Limb (tissue), 2 donors: ENCODE measurements at regions not wholly inside any gene's neighbourhood (a gene's known extent, or its start where the extent isn't known, plus 50 kb on each side); places are given as distances from the start of the nearest gene placed in this dataset.
A peak's percentile ranks its signal among the peaks of the same experiment; 100 is the strongest.
"Not testable (repeated sequence)": the region's sequence is repeated elsewhere in the genome, so short reads cannot be mapped to it uniquely, and the experiment has no call there.

Experiments used
- DNase-seq, 2 donors: peaks; one replicate each; pipeline ENCODE4 v3.0.0-alpha.2; 2016; ENCODE audit errors: extremely low spot score in 2 of 2

GRCh38 chr3:182501856-182502255, 291.4 kb upstream of the ATP11B start:
- peak in 1 of 2 donors; percentile 55 for DNase-seq

DNA sequence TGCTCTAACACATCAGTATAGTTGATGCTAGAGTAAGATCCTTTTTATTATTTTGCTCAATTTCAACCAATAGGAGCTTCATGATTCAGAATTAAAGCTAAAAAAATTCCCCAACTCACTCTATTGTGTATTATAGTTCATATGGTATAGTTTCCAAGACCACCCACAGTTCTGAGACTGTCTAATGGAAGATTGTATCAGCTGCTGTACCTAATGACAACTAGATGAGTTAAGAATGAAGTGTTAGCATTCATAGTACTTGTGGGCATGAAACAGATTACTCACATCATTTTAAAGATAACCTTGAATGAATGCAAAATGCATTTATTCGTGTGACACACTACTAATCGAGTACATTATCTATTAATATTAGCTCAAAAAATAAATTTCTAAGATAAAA, 289.9 kb upstream of the ATP11B start:
- no peak for DNase-seq

DNA sequence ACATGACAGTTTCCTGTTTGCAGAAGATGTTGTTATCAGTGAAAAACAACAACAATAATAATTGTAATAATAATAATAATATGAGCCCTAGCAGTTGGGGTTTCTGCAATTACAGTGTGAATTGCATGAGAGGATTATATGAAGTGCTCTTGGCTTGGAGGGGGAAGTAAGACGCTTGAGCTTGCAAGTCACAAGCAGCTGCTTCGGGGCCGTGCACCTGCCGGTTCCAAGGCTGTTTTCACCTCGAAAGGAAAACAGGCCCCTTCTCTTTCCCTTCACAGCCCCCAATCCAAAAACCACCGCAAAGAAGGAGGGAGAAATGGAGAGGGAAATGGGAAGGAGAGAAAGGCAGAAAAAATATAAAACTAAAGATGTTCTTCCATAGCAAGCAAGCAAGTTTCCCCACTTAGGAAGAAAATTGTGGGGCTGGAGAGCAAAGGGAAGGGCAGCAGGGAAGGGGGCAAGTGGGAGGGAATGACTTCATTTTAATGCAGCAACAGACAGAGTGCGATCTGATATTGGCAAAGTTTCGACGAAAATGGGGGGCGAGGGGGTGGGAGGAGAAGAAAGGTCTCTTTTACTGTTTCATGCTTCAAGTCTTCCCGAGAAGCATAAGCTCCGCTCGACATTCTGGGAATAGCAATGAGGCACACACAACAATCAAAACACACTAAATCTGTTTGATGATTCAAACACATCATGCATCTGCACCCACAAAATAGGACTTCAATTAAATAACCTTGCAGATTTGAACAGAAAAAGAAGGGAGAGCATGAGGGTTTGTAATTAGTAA, 284.2 kb upstream of the ATP11B start:
- peak in 1 of 2 donors; percentile 63 for DNase-seq

- no peak for DNase-seq
Observed at GRCh38 chr3:182509844-182510460, 283.4 kb upstream of the ATP11B start.

GRCh38 chr3:182514236-182514964, 278.9 kb upstream of the ATP11B start:
- DNase-seq = no peak

- no peak for DNase-seq
Observed at GRCh38 chr3:182516597-182517336, 276.5 kb upstream of the ATP11B start.

DNA sequence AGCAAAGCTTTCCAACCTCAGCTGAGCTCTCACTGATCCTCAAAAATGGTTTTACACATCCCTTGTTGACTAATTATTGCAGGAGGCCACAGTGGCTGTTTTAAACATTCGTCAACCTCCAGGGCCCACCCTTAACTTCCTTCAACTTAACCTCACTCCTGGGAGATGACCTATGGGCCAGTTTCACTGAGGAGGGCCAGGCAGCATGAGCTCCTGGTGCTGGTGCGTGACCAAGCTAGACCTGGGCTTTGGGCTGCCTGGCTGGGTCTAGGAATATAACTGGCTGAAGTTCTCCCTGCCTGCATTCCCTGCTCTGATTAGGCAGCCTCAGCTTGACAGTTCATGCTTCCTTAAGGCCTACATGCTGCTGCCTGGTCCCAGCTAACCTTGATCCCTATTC, 273.7 kb upstream of the ATP11B start:
- no peak for DNase-seq

DNA sequence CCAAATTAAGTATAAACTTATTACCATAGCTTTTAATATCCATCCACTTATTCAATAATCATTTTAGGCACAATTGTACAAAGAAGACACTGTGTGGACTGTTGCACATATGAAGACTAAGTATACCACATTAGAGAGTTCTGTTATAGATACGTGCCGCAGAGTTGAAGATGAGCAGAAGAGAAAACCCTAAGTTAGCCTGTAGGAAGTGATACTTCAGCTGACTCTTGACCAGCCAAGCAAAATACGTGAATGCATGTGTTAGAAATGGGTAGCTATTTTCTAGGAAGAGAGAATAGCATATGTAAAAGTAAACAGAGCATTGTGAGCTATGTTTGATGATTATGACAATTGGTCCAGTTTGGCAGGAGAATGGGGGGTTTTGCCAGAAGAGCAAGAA, 272.0 kb upstream of the ATP11B start:
- DNase-seq = no peak

DNA sequence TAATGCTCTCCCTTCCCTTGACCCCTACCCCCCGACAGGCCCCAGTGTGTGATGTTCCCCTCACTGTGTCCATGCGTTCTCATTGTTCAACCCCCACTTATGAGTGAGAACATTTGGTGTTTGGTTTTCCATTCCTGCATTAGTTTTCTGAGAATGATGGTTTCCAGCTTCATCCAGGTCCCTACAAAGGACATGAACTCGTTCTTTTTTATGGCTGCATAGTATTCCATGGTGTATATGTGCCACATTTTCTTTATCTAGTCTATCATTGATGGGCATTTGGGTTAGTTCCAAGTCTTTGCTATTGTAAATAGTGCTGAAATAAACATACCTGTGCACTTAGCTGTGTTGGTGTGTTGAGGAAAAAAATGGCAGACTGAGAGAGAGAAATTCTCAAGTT, 269.9 kb upstream of the ATP11B start:
- not testable (repeated sequence) for DNase-seq

- DNase-seq = no peak
Observed at GRCh38 chr3:182523836-182524235, 269.5 kb upstream of the ATP11B start.

DNA sequence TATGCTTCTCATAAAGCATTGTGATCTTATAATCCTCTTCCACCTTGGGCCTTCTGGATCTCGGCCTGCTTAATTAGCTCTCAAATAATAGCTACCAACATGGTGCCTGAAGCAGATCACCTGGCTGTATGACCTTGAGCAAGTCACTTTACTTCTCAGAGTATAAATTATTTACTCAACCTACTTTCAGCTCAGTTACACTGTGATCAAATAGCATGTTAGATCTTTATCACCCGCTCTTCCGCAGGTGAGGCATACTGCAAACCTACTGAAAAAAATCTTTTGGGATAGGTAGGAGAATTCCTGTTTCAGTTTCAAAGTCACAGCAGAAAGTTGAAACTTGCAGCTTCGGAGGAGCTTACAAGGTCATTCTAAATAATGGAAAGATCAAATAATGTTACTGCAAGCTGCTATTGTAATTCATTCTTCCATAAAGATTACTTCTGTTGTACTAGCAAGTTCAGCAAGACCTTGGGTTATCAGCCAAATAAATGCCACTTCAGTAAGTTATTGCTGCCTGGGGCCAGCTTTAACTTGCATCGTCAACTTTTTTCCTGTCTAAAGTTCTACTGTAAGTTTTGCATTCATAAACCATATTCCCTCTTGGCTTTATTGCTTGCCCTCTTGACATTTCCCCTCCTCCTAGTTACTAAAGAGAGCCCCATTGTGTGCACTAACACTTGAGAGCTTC, 268.4 kb upstream of the ATP11B start:
- DNase-seq = peak in 1 of 2 donors; percentile 58

DNA sequence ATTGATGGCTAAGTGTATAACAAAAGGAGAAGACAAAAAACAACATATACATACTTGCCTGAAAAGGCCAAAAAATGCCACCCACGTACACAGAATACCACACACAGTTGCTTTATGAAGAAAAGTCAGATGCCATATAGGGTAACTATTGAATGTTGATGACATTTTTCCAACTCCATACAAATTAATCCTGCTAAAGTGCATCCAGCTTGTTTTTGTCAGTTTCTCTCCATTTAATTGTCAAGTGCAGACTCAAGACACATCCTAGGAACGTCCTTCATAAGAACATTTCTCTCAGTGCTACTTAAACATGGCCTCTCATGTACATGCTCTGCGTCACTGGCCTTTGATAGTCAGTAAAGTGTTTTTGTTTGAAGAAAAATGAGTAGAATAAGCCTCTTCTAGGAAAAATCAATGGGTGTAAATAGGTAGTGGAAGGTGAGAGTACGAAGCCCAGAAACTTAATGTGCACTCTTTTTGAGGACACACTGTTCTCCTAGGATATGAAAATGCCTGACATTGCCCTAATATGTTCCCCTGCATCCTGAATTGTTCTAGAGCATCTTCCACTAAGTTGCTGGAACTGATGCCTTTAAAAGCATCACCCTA, 267.4 kb upstream of the ATP11B start:
- DNase-seq = no peak

DNA sequence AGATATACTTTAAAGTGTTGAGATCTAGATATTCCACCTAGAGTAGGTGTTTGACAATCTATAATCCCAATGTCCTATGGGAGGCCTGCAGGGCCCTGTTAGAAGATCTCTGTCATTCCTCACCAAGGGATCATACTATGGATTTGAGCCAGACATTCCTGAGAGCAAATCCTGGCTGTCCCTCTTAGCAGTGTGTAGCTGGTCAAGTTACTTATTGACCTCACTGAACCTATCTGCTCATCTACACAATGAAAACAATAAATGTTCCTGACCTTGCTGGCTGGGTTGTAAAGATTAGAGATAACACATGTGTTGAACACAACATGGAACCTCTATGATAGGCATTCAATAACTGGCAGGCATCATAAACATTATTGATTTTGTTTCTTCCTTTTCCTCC, 265.6 kb upstream of the ATP11B start:
- no peak for DNase-seq

GRCh38 chr3:182530316-182530715, 263.0 kb upstream of the ATP11B start:
- no peak for DNase-seq

DNA sequence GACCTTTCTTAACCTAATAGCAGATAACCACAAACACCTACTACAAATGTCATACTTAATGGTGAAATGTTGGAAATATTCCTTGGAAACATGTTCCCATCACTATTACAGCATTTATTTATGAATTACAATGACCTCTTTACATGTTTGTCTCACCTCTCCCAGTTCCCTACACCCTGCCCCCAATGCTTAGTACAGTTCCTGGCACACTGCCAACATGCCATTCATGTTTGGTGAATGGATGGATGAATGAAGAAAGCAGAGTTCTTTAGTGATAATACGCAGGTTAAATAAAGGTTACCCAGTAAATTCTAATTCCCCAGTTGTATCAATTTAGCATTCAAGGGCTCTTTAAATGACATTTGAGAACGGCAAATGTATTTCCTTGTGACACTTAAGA, 259.9 kb upstream of the ATP11B start:
- no peak for DNase-seq

- no peak for DNase-seq
Observed at GRCh38 chr3:182544542-182544941, 248.8 kb upstream of the ATP11B start.

- DNase-seq = no peak
Observed at GRCh38 chr3:182562274-182562673, 231.0 kb upstream of the ATP11B start.

GRCh38 chr3:182565916-182566796, 227.1 kb upstream of the ATP11B start:
- DNase-seq = no peak

DNA sequence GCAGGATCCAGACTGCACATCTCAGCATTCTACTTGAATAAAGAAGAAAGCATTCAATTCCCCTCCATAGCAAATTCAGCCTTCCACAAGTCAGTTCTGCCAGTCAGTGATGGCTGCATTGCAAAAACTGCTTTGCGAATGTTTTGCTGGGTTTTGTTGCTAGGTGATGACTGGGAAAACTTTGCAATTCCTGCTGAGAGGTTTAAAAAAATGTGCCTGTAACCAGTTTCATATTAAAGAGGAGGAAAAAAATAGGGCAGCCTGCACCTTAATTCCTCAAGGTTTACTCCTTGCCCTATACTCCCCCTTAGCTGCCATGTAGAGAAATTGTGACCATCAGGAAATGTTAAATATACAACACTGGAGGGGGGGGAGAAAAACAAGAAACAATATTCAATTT, 225.6 kb upstream of the ATP11B start:
- DNase-seq = peak; percentile 45 to 77

DNA sequence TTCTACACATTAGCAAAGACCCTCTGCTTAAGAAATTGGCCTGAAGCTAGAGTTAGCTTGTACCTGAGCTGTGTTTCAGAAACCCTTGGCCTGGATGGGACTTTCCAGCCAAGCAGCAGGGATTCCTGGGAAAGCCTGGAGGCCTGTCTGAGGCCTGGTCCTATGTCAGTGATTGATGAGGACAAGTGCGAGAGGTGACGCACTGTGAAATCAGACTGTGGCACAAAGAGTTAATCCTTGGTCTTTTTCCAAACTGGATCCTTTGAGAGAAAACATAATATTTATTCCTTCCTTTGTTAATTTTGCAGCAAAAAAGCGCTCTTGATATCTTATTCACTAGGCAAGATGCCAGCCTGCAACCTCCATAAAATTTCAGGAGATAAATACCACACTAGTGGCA, 225.0 kb upstream of the ATP11B start:
- peak; percentile 40 to 48 for DNase-seq
